ENCODE measurements at regions not wholly inside any gene's neighbourhood (a gene's known extent, or its start where the extent isn't known, plus 50 kb on each side); places are given as distances from the start of the nearest gene placed in this dataset.

DNA sequence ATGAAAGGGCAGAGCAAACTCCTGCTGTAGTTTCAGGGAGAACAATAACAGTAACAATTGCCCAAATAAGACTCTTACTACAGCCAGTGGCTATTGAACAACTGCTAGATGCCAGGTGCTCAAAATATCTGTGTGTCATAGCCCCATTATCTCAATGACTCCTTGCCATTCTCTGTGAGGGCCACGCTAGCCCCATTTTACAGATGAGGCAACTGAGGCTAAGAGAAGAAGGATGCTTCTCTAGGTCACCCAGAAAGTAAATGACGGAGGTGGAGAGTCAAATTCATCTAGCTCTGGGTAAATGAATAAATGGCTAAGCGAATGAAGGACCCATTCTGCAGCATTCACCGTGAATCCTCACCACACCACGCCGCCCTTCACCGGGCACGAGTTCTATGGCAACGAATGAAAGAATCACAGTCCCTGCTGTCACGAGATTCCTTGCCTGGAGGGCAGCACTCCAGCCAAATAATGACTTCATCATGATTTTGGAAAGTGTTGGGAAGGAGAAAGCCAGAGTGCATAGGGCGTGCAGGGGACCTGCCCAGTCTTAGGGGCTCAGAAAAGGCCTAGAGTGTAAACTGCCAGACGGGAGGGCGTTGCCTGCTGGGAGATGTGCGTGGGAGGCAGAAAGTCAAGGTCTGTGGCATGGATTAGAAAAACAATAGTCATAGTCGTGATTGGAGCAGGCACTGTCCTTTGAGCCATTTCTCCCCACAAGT is 147.2 kb downstream of the C9orf50 start:
- no peak for DNase-seq (ENCODE audit: low spot score)

- no peak for DNase-seq (ENCODE audit: low spot score)
Measured at GRCh38 chr9:129472651-129473102, 148.2 kb downstream of the C9orf50 start.

GRCh38 chr9:129471201-129472019 is 149.5 kb downstream of the C9orf50 start:
- no peak for DNase-seq (ENCODE audit: low spot score)

- DNase-seq (ENCODE audit: low spot score), result no peak
Measured at GRCh38 chr9:129469988-129470316, 150.9 kb downstream of the C9orf50 start.

GRCh38 chr9:129469188-129469987 is 151.5 kb downstream of the C9orf50 start:
- no peak for DNase-seq (ENCODE audit: low spot score)

GRCh38 chr9:129467739-129468666 is 152.9 kb downstream of the C9orf50 start:
- DNase-seq (ENCODE audit: low spot score), result no peak

- DNase-seq (ENCODE audit: low spot score), result no peak
Measured at GRCh38 chr9:129467004-129467588, 153.8 kb downstream of the C9orf50 start.

GRCh38 chr9:129465834-129466535 is 154.9 kb downstream of the C9orf50 start:
- DNase-seq (ENCODE audit: low spot score), result no peak

DNA sequence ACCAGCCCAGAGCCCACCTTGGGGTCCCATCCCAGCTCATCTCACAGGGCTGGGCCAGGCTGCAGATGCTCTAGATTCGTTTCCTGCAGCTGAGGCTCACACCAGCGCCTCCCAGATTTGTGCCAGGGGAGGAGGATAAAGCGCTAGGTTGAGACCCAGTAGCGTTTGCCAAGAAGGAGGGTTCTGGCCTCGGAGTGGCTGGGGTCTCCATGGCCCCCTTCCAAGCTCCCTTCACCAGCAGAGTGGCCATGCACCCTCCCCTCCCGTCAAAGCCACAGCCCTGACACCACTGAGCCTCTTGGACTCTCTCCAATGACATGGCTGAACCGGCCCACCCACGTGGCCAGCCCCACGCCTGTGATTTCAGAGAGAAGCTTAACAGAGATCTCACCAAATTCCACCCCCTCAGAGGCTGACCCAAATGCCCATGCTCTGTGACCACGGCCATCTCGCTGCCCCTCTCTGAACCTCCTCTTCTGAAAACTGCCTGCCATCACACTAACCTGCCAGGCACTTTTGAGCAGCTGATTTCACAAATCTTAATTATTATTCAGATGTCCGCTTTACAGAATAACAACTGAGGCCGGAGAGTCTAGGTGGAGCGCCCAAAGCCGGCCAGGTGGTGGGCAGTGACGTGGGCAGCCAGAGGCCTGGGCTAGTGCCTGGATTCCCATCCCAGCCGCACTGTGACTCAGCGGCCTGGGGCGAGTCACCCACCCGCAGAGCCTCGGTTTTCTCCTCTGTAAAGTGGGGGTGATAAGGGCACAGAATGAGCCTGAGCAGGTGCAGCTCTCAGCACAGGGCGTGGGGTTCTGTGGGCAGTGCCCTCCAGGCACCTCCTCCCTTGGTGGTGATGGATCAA is 155.7 kb downstream of the C9orf50 start:
- peak; percentile 58 for DNase-seq (ENCODE audit: low spot score)

GRCh38 chr9:129463994-129464393 is 156.9 kb downstream of the C9orf50 start:
- no peak for DNase-seq (ENCODE audit: low spot score)

GRCh38 chr9:129463477-129463876 is 157.4 kb downstream of the C9orf50 start:
- DNase-seq (ENCODE audit: low spot score), result no peak

- DNase-seq (ENCODE audit: low spot score), result no peak
Measured at GRCh38 chr9:129462360-129462759, 158.5 kb downstream of the C9orf50 start.

DNA sequence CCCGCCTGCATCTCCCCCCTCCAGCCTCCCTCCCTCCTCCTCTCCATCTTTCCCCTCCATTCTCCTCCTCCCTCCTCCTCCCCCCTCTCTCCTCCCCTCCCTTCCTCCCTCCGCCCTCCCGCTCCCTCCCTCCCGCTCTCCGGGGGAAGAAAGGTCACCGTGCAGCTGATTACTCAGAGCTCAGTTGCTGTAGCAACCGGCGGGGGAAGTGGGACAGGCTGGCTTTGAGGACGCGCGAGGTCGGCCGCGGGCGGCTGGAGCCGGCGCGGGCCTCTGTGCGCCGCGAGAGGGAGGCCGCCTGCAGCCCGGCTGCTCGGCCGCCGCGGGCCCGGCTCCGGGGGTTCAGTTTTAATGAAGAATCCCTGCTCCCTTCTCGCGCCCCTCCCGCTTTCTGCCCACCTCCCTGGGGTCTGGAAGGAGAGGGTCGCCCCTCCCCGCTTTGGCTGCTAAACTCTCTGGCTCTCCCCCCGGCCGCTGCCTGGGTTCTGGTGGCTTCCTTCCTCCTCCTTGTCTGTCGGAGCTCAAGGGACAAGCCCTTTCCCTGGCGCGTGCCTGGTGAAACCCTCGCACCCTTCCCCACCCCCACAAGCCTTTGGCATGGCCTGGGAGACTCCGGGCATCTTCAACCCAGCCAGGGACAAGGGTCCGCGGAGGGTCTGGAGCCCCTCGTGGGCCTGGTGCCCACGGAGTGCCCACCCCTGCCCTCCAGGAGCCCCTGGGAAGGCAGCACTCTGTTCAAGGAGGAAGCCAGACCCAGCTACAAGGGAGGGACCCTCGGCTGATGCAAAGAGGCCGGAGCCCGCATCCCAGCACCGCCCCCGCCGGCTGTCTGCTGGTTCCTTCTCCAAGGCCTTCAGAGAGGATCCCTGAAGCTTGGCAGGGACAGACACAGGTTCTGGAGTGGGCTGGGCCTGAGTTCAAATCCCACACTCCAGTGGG is 160.3 kb downstream of the C9orf50 start:
- peak; percentile 100 for DNase-seq (ENCODE audit: low spot score)

GRCh38 chr9:129459547-129460322 is 161.2 kb downstream of the C9orf50 start:
- DNase-seq (ENCODE audit: low spot score), result no peak

DNA sequence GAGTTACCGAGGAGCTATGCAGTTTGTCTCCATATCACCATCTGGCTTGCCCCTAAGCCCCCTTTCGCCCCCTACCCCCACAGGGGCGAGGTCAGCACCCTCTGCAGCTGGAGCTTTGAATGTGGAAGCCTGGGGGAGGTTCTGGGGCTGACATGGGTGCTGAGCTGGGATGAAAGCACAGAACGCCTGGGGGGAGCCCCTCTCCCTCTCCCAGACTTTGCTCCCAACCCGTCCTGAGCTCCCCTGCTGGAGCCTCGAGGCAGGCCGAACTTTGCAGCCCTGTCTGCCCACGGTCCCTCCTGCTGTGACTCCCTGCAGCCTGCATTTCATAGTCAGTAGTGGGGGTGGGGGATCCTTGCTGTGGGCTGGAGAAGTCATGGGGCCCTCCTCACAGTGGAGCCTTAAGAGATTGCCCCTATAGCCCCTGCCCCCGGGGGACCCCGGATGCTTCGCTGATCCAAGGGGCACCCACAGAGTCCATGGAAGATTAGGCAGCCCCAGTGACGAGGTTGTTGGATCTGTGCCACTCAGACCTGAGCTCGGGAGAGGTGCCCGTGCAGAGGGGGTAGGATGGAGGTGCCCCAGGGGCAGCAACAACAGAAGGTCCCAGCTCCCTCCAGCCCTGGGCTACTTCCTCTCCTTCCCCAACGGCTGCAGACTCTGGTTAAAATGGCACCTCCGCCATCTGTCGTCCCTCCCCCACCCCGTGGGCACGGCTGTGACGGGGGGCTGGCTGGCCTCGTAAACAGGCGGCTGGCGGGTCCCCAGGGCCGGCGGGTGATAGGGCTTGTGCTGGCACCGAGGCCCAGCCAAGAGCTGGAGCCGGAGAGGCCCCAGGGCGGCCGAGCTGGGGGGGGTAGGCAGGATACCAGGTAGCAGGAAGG is 162.0 kb downstream of the C9orf50 start:
- no peak for DNase-seq (ENCODE audit: low spot score)

DNA sequence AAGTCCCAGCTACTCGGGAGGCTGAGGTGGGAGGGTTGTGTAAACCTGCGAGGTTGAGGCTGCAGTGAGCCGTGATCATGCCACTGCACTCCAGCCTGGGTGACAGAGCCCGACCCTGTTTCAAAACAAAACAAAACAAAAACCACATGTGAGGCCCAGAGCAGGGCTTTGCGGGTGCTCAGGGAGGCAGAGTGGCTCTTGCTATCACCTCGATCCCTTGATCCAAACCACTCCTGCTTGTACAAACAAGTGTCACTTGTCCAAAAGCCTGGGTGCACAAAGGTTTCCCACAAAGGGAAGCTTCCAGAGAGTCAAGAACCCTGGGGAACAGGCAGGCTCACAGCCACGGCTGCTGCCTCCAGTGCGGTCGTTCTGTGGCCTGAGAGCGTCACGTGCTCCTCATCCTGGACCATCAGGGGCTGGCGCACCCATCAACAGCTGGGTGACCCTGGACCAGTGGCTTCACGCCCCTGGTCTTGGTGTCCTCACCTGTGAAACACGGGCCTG is 162.7 kb downstream of the C9orf50 start:
- no peak for DNase-seq (ENCODE audit: low spot score)
